GM23338 (cell line): ENCODE measurements at regions not wholly inside any gene's neighbourhood (a gene's known extent, or its start where the extent isn't known, plus 50 kb on each side); places are given as distances from the start of the nearest gene placed in this dataset.

Source experiments
- ATAC-seq: fragments of 200-7000 bp; cut with Tn5 transposase; 3 replicates; pipeline ENCODE4 v1.9.1; 2020
- DNase-seq: peaks from one replicate; pipeline ENCODE4 v3.0.0-alpha.2; 2015; ENCODE audit warnings: low spot score
- H2AFZ ChIP-seq: fragments of 200-600 bp; sonication (generic); 2 replicates; pipeline ENCODE4 v1.8.0; 2016; ENCODE audit warnings: antibody characterized with exemption, mild to moderate bottlenecking, moderate library complexity
- H3F3A ChIP-seq: fragments of 200-600 bp; sonication (generic); replicated peaks from 2 replicates; pipeline ENCODE4 v1.8.0; 2017; ENCODE audit warnings: antibody characterized with exemption, mixed run types, low read depth
- H3K27ac ChIP-seq: fragments of 200-600 bp; sonication (generic); 2 replicates; pipeline ENCODE4 v1.6.1; 2016; ENCODE audit warnings: low read depth
- H3K27me3 ChIP-seq: fragments of 200-600 bp; sonication (generic); 2 replicates; pipeline ENCODE4 v1.8.0; 2016; ENCODE audit warnings: mild to moderate bottlenecking, mixed run types, moderate library complexity; ENCODE audit not compliant: insufficient read depth
- H3K36me3 ChIP-seq: fragments of 200-600 bp; sonication (generic); 2 replicates; pipeline ENCODE4 v1.8.0; 2016; ENCODE audit warnings: mild to moderate bottlenecking; ENCODE audit not compliant: insufficient read depth
- H3K4me1 ChIP-seq: fragments of 200-600 bp; sonication (generic); 2 replicates; pipeline ENCODE4 v1.8.0; 2016; ENCODE audit warnings: mild to moderate bottlenecking, moderate library complexity; ENCODE audit not compliant: insufficient read depth
- H3K4me2 ChIP-seq: fragments of 200-600 bp; sonication (generic); 2 replicates; pipeline ENCODE4 v1.7.1; 2017; ENCODE audit warnings: mixed run types
- H3K4me3 ChIP-seq: fragments of 200-600 bp; sonication (generic); 2 replicates; pipeline ENCODE4 v1.6.1; 2016; ENCODE audit warnings: mixed run types
- H3K79me2 ChIP-seq: fragments of 200-600 bp; sonication (generic); replicated peaks from 2 replicates; pipeline ENCODE4 v1.8.0; 2017; ENCODE audit warnings: mild to moderate bottlenecking; ENCODE audit not compliant: insufficient read depth
- H3K9me2 ChIP-seq: fragments of 200-600 bp; sonication (generic); 2 replicates; pipeline ENCODE4 v1.8.0; 2017; ENCODE audit not compliant: insufficient read depth
- H4K20me1 ChIP-seq: fragments of 200-600 bp; sonication (generic); replicated peaks from 2 replicates; pipeline ENCODE4 v1.8.0; 2017; ENCODE audit warnings: mild to moderate bottlenecking; ENCODE audit not compliant: insufficient read depth
- H3K27ac Mint-ChIP-seq: 2 replicates; pipeline ENCODE4 v1.8.0; 2020; ENCODE audit warnings: inconsistent platforms, mild to moderate bottlenecking, moderate library complexity, mixed read lengths
- H3K27me3 Mint-ChIP-seq: 3 replicates; pipeline ENCODE4 v1.8.0; 2022; ENCODE audit warnings: low read depth, mild to moderate bottlenecking, moderate library complexity, mixed read lengths, inconsistent platforms; ENCODE audit not compliant: insufficient read depth, poor library complexity
- H3K36me3 Mint-ChIP-seq: 3 replicates; pipeline ENCODE4 v1.8.0; 2021; ENCODE audit warnings: low read depth, mild to moderate bottlenecking, inconsistent platforms, moderate library complexity, mixed read lengths
- H3K4me1 Mint-ChIP-seq: 3 replicates; pipeline ENCODE4 v1.8.0; 2020; ENCODE audit warnings: mild to moderate bottlenecking, inconsistent platforms, mixed read lengths
- H3K4me3 Mint-ChIP-seq: 3 replicates; pipeline ENCODE4 v1.8.0; 2021; ENCODE audit warnings: moderate library complexity, mild to moderate bottlenecking, inconsistent platforms, mixed read lengths
- H3K9me3 Mint-ChIP-seq: 3 replicates; pipeline ENCODE4 v1.8.0; 2020; ENCODE audit warnings: moderate library complexity, mild to moderate bottlenecking, inconsistent platforms, mixed read lengths
- CREB1 ChIP-seq: fragments of 250-450 bp; sonication (Bioruptor Pico); IDR thresholded peaks from 2 replicates; pipeline ENCODE4 v1.5.0; 2020; ENCODE audit warnings: low read depth, mild to moderate bottlenecking, moderate library complexity
- CTCF ChIP-seq, 2 experiments: fragments of 200-600 bp in 1 of 2; sonication (generic) in 1 of 2; conservative IDR thresholded peaks; 2 replicates each; pipeline versions ENCODE4 v1.5.1 to v1.6.1; 2016 to 2017; ENCODE audit warnings: antibody characterized with exemption in 2 of 2, low read depth in 2 of 2, mild to moderate bottlenecking in 2 of 2, moderate library complexity in 1 of 2
- EZH2 ChIP-seq: fragments of 200-600 bp; sonication (generic); IDR thresholded peaks from one replicate; pipeline ENCODE4 v1.8.0; 2017; ENCODE audit warnings: antibody characterized with exemption, mild to moderate bottlenecking, low read depth; ENCODE audit not compliant: unreplicated experiment
- EZH2phosphoT487 ChIP-seq: fragments of 200-600 bp; sonication (generic); IDR thresholded peaks from one replicate; pipeline ENCODE4 v1.8.1; 2018; ENCODE audit warnings: antibody characterized with exemption; ENCODE audit not compliant: unreplicated experiment
- JUNB ChIP-seq: IDR thresholded peaks from one replicate; pipeline ENCODE4 v1.6.1; 2016; ENCODE audit warnings: antibody characterized with exemption; ENCODE audit not compliant: unreplicated experiment
- NANOG ChIP-seq: IDR thresholded peaks from 2 replicates; pipeline ENCODE4 v1.6.1; 2016; ENCODE audit warnings: antibody characterized with exemption, borderline replicate concordance
- POLR2AphosphoS5 ChIP-seq: IDR thresholded peaks from 2 replicates; pipeline ENCODE4 v1.6.1; 2016; ENCODE audit warnings: antibody characterized with exemption, low read depth
- STAT1 ChIP-seq: IDR thresholded peaks from one replicate; pipeline ENCODE4 v1.6.1; 2016; ENCODE audit warnings: antibody characterized with exemption; ENCODE audit not compliant: unreplicated experiment
- ZNF114 ChIP-seq: fragments of 250-450 bp; sonication (Bioruptor Pico); IDR thresholded peaks from 2 replicates; pipeline ENCODE4 v1.5.0; 2020; ENCODE audit warnings: mild to moderate bottlenecking, moderate library complexity
- ZNF331 ChIP-seq: fragments of 250-450 bp; sonication (Bioruptor Pico); IDR thresholded peaks from 2 replicates; pipeline ENCODE4 v1.5.0; 2020; ENCODE audit warnings: low read depth, mild to moderate bottlenecking, moderate library complexity
- ZNF462 ChIP-seq: fragments of 250-450 bp; sonication (Bioruptor Pico); IDR thresholded peaks from 2 replicates; pipeline ENCODE4 v1.5.0; 2020; ENCODE audit warnings: mild to moderate bottlenecking, moderate library complexity
- TF ChIP-seq, protein P1 (sequence below): IDR thresholded peaks from one replicate; pipeline ENCODE4 v1.6.1; 2018; ENCODE audit warnings: antibody characterized with exemption; ENCODE audit not compliant: unreplicated experiment

DNA sequence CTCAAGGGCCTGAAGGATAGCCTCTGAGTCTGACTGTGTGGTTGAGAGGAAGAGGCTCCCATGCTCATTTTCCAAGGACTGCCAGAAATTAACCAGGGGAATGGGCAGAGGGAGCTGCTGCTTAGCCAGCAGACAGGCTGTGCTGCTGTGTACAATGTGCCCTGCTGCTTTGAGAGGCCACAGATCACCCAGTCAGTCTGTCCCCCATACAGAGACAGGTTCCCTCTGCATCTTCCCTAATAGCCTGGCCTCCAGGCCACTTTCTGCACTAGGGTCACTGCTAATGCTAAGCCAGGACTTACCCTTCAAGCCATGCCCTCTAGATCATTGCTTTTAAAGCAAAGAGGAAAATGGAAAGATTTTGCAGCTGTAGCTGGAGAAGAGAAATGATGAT is 341.1 kb downstream of the CYRIA start (continued):
- TF ChIP-seq ZNF462 (no peak), EZH2 (no peak), STAT1 (no peak), ZNF114 (CRISPR knock-in tag) (no peak), ZNF331 (CRISPR knock-in tag) (no peak)

DNA sequence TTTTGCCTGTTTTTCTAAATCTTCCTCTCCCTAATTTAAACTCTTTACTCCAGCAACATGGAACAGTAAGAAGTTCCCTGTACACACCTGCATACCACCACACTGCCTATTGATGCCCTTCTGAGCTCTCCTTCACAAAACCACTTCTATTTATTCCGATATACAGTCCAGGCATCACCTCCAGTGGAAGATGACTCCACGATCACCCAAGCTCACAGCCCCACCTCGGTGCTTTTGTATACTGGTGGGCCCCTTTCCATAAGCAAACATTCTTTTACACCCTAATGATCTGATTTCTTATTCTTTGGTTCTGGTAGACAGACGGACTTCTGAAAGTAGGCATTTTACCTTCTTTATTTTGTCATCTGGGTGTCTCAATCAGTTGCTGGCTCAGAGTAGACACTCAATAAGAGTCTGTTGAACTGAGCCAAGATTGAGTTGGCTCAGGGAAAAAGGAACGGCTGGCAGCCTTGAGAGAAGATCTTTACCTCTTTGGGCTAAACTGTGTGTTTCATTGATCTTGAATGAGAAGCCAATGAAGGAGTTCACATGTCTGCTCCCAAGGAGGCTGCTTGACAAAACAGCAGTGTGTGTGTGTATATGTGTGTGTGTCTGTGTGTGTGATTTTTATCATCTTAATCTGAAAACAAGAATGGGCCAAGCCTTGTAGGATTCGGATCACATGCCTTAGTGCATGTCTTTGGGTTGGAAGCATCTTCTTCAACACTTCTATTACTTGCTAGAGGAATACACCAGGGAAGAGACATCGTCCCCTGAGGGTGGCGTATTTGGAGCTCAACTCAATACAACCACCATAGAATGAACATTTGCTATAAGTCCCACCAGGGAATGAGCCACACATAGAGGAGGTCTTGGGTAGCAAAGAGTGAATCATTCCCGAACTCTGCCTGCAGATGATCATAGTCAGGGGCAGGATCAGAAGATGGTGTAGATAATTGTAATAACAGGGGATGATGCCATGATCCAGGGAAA is 341.8 kb downstream of the CYRIA start:
- H3K4me2 ChIP-seq: no peak overlapping the region
- H3K79me2 ChIP-seq: no peaks in the 10 kb centered on the region
- H3K4me3 Mint-ChIP-seq: no peak overlapping the region
- H3K36me3 Mint-ChIP-seq: no peaks in the 10 kb centered on the region
- H4K20me1 ChIP-seq: no peaks in the 10 kb centered on the region
- 0 out of 2 replicates have a peak, but pooled peaks cover 12% of the 10 kb centered on the region for H3K4me1 ChIP-seq
- no peak for ATAC-seq
- no peak overlapping the region for H2AFZ ChIP-seq
- H3F3A ChIP-seq: no peaks in the 10 kb centered on the region
- H3K9me3 Mint-ChIP-seq: no peaks in the 10 kb centered on the region
- H3K27ac ChIP-seq: no peak overlapping the region
- H3K4me1 Mint-ChIP-seq: peaks cover 24% of the 10 kb centered on the region
- no peaks in the 10 kb centered on the region for H3K9me2 ChIP-seq
- DNase-seq: no peak
- no peak overlapping the region for H3K4me3 ChIP-seq
- H3K36me3 ChIP-seq: no peaks in the 10 kb centered on the region
- peaks cover 25% of the 10 kb centered on the region for H3K27me3 Mint-ChIP-seq
- H3K27me3 ChIP-seq: peaks cover 5% of the 10 kb centered on the region; the same call in 1 of the 2 replicates
- H3K27ac Mint-ChIP-seq: no peak overlapping the region
- TF ChIP-seq, protein P1, sequence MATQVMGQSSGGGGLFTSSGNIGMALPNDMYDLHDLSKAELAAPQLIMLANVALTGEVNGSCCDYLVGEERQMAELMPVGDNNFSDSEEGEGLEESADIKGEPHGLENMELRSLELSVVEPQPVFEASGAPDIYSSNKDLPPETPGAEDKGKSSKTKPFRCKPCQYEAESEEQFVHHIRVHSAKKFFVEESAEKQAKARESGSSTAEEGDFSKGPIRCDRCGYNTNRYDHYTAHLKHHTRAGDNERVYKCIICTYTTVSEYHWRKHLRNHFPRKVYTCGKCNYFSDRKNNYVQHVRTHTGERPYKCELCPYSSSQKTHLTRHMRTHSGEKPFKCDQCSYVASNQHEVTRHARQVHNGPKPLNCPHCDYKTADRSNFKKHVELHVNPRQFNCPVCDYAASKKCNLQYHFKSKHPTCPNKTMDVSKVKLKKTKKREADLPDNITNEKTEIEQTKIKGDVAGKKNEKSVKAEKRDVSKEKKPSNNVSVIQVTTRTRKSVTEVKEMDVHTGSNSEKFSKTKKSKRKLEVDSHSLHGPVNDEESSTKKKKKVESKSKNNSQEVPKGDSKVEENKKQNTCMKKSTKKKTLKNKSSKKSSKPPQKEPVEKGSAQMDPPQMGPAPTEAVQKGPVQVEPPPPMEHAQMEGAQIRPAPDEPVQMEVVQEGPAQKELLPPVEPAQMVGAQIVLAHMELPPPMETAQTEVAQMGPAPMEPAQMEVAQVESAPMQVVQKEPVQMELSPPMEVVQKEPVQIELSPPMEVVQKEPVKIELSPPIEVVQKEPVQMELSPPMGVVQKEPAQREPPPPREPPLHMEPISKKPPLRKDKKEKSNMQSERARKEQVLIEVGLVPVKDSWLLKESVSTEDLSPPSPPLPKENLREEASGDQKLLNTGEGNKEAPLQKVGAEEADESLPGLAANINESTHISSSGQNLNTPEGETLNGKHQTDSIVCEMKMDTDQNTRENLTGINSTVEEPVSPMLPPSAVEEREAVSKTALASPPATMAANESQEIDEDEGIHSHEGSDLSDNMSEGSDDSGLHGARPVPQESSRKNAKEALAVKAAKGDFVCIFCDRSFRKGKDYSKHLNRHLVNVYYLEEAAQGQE: no peak
- TF ChIP-seq JUNB (no peak), STAT1 (no peak), ZNF114 (CRISPR knock-in tag) (no peak), POLR2AphosphoS5 (no peak), NANOG (no peak), CTCF (conservative IDR thresholded peaks at IDR 0.05; ENCODE audit: low read depth in 2 of 2) (no peak), CREB1 (CRISPR knock-in tag) (no peak), EZH2 (no peak), ZNF331 (CRISPR knock-in tag) (no peak), EZH2phosphoT487 (no peak)
